Loucy (cell line): ENCODE measurements at regions not wholly inside any gene's neighbourhood (a gene's known extent, or its start where the extent isn't known, plus 50 kb on each side); places are given as distances from the start of the nearest gene placed in this dataset.

Experiments used
- H2AFZ ChIP-seq: fragments of 200-600 bp; sonication (generic); 2 replicates; pipeline ENCODE4 v1.6.0; 2016; ENCODE audit warnings: antibody characterized with exemption, mild to moderate bottlenecking, low read length, moderate library complexity
- H3F3A ChIP-seq: fragments of 200-600 bp; 2 replicates; pipeline ENCODE4 v1.6.0; 2016; ENCODE audit warnings: antibody characterized with exemption, low read depth, mild to moderate bottlenecking
- H3K27me3 ChIP-seq: fragments of 200-600 bp; sonication (generic); 2 replicates; pipeline ENCODE4 v1.6.1; 2014; ENCODE audit warnings: low read length, mild to moderate bottlenecking; ENCODE audit not compliant: insufficient read depth, poor library complexity, severe bottlenecking
- H3K36me3 ChIP-seq: fragments of 200-600 bp; sonication (generic); 2 replicates; pipeline ENCODE4 v1.6.1; 2016; ENCODE audit warnings: low read length; ENCODE audit not compliant: insufficient read depth
- H3K4me1 ChIP-seq: fragments of 200-600 bp; sonication (generic); 2 replicates; pipeline ENCODE4 v1.5.1; 2014; ENCODE audit warnings: low read length, mild to moderate bottlenecking; ENCODE audit not compliant: insufficient read depth, poor library complexity, severe bottlenecking
- H3K4me2 ChIP-seq: fragments of 200-600 bp; sonication (generic); 2 replicates; pipeline ENCODE4 v1.6.0; 2014; ENCODE audit warnings: antibody characterized with exemption, low read length, low read depth, mild to moderate bottlenecking; ENCODE audit not compliant: poor library complexity, severe bottlenecking
- H3K4me3 ChIP-seq: fragments of 200-600 bp; sonication (generic); 2 replicates; pipeline ENCODE4 v1.5.1; 2014; ENCODE audit warnings: low read length, mild to moderate bottlenecking, mixed read lengths; ENCODE audit not compliant: poor library complexity, severe bottlenecking
- H3K79me2 ChIP-seq: fragments of 200-600 bp; sonication (generic); 2 replicates; pipeline ENCODE4 v1.6.1; 2014; ENCODE audit warnings: low read length; ENCODE audit not compliant: insufficient read depth
- H3K9ac ChIP-seq: fragments of 200-600 bp; sonication (generic); 2 replicates; pipeline ENCODE4 v1.6.0; 2014; ENCODE audit warnings: mild to moderate bottlenecking, low read depth, low read length, moderate library complexity; ENCODE audit not compliant: poor library complexity, severe bottlenecking
- H3K9me2 ChIP-seq: fragments of 200-600 bp; sonication (generic); replicated peaks from 2 replicates; pipeline ENCODE4 v1.6.1; 2016; ENCODE audit warnings: low read depth, low read length, mixed read lengths
- H3K9me3 ChIP-seq: fragments of 200-600 bp; sonication (generic); 2 replicates; pipeline ENCODE4 v1.6.1; 2014; ENCODE audit warnings: mild to moderate bottlenecking, antibody characterized with exemption, low read length, low read depth; ENCODE audit not compliant: insufficient read depth
- H4K20me1 ChIP-seq: fragments of 200-600 bp; sonication (generic); 2 replicates; pipeline ENCODE4 v1.6.0; 2014; ENCODE audit warnings: antibody characterized with exemption, low read length, mild to moderate bottlenecking; ENCODE audit not compliant: insufficient read depth, poor library complexity, severe bottlenecking
- CTCF ChIP-seq: fragments of 200-600 bp; sonication (generic); conservative IDR thresholded peaks from 2 replicates; pipeline ENCODE4 v1.5.1; 2014; ENCODE audit warnings: mild to moderate bottlenecking, antibody characterized with exemption, low read length
- EZH2phosphoT487 ChIP-seq: fragments of 200-600 bp; IDR thresholded peaks from 2 replicates; pipeline ENCODE4 v1.6.1; 2018; ENCODE audit warnings: antibody characterized with exemption, mild to moderate bottlenecking, moderate library complexity, borderline replicate concordance

- Histone ChIP-seq H3K4me2 (peak overlapping the region; percentile 45), H3K4me3 (peak overlapping the region; percentile 2), H2AFZ (peak overlapping the region; percentile 76; the same call in 1 of the 2 replicates), H3K36me3 (no peaks in the 10 kb centered on the region), H3K9me3 (no peaks in the 10 kb centered on the region), H3K79me2 (no peaks in the 10 kb centered on the region), H3K9ac (no peak overlapping the region), H4K20me1 (no peaks in the 10 kb centered on the region), H3F3A (no peaks in the 10 kb centered on the region), H3K4me1 (peaks cover 11% of the 10 kb centered on the region), H3K9me2 (no peaks in the 10 kb centered on the region), H3K27me3 (peaks cover 12% of the 10 kb centered on the region)
- TF ChIP-seq CTCF (no peak), EZH2phosphoT487 (no peak)
Measured at GRCh38 chr5:4659851-4660250, 480.3 kb upstream of the ADAMTS16 start.

DNA sequence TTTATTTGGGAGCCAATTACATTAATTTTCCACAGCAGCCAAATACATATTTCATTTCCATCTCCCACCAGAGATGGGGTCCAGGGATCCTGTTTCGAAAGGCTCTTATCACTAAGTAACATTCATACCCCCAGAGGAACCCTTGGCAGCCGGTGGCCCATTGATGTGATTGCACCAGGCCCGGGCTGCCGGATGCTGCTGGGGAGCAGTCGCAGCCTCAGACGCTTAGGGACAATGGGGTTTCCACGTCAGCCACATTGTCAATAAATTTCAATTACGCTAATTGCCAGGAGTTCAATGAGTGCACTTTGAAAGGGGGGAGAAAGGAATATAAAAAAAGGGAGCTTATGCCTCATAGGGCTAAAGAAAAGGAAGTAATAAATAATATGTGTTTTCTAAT is 478.8 kb upstream of the ADAMTS16 start:
- no peaks in the 10 kb centered on the region for H3K9me2 ChIP-seq
- H3K4me2 ChIP-seq: no peak overlapping the region
- no peaks in the 10 kb centered on the region for H3K79me2 ChIP-seq
- peaks cover 11% of the 10 kb centered on the region for H3K4me1 ChIP-seq
- no peak overlapping the region for H2AFZ ChIP-seq
- H4K20me1 ChIP-seq: no peaks in the 10 kb centered on the region
- no peak overlapping the region for H3K9ac ChIP-seq
- no peak overlapping the region for H3K4me3 ChIP-seq
- peaks cover 12% of the 10 kb centered on the region for H3K27me3 ChIP-seq
- no peaks in the 10 kb centered on the region for H3K9me3 ChIP-seq
- no peaks in the 10 kb centered on the region for H3F3A ChIP-seq
- no peaks in the 10 kb centered on the region for H3K36me3 ChIP-seq
- no peak for TF ChIP-seq EZH2phosphoT487
- TF ChIP-seq CTCF: no peak

DNA sequence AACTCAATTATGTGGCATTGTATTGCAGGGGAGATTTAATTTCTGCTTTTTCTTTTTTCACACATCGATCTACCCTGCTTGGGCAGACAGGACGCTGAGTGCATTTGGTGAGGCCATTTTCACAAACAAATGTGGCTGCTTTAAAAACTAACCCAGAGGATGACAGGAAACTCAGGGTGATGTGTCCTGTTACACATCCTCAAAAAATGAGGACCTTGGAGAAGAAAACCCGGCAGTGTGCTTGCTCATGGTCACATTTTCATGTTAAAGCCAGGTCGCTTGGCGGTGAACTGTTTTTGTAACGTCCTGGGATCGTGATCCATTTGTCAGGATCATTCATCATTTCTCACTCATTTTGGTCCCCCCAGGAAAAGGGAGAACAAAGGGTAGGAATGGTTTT is 478.3 kb upstream of the ADAMTS16 start:
- peaks cover 12% of the 10 kb centered on the region for H3K27me3 ChIP-seq
- no peak overlapping the region for H3K9ac ChIP-seq
- no peaks in the 10 kb centered on the region for H3K36me3 ChIP-seq
- peaks cover 11% of the 10 kb centered on the region for H3K4me1 ChIP-seq
- H3K4me3 ChIP-seq: no peak overlapping the region
- H3K9me3 ChIP-seq: no peaks in the 10 kb centered on the region
- no peak overlapping the region for H3K4me2 ChIP-seq
- H3K79me2 ChIP-seq: no peaks in the 10 kb centered on the region
- no peak overlapping the region for H2AFZ ChIP-seq
- H3F3A ChIP-seq: no peaks in the 10 kb centered on the region
- TF ChIP-seq EZH2phosphoT487 (no peak), CTCF (no peak)
- no peaks in the 10 kb centered on the region for H3K9me2 ChIP-seq
- no peaks in the 10 kb centered on the region for H4K20me1 ChIP-seq
